ENCODE measurements at regions not wholly inside any gene's neighbourhood (a gene's known extent, or its start where the extent isn't known, plus 50 kb on each side); places are given as distances from the start of the nearest gene placed in this dataset.

GRCh38 chr4:64156253-64156652 is 253.0 kb downstream of the TECRL start:
- POLR2A ChIA-PET = no interaction called here
- H3K9me3 ChIP-seq = no peaks in the 10 kb centered on the region

GRCh38 chr4:64146030-64146429 is 263.2 kb downstream of the TECRL start:
- no peak for DNase-seq
- POLR2A ChIA-PET = no interaction called here
- TF ChIP-seq USF2 (IDR thresholded peaks at IDR 0.05; ENCODE audit: borderline replicate concordance, low read depth, low read length) = no peak
- no peak for TF ChIP-seq RAD21 (IDR thresholded peaks at IDR 0.05; ENCODE audit: low read length)
- no peak for TF ChIP-seq REST (IDR thresholded peaks at IDR 0.05; ENCODE audit: low read depth, low read length)
- no peak for TF ChIP-seq GABPA (IDR thresholded peaks at IDR 0.05; ENCODE audit: low read depth)
- no peak for TF ChIP-seq TEAD4 (IDR thresholded peaks at IDR 0.05; ENCODE audit: borderline replicate concordance, insufficient read depth)
- no peak for TF ChIP-seq ELF1 (IDR thresholded peaks at IDR 0.05)
- no peak for TF ChIP-seq CTCF (IDR thresholded peaks at IDR 0.05)
- no peak for TF ChIP-seq ZBTB33 (IDR thresholded peaks at IDR 0.05; ENCODE audit: borderline replicate concordance, low read depth)
- TF ChIP-seq YY1 (IDR thresholded peaks at IDR 0.05; ENCODE audit: low read depth) = no peak
- TF ChIP-seq TCF12 (IDR thresholded peaks at IDR 0.05) = no peak

More at GRCh38 chr4:64156253-64156652, 253.0 kb downstream of the TECRL start:
- H3K27ac ChIP-seq (ENCODE audit: low read depth in 2 of 2, low read length in 1 of 2) = no peak overlapping the region
- no peak overlapping the region for H2AFZ ChIP-seq (ENCODE audit: low read depth)
- no peaks in the 10 kb centered on the region for H3K27me3 ChIP-seq (ENCODE audit: insufficient read depth)
- H3K9me2 ChIP-seq = no peaks in the 10 kb centered on the region
- H3K9ac ChIP-seq = no peak overlapping the region
- no peak for DNase-seq
- H3K79me2 ChIP-seq (ENCODE audit: insufficient read depth) = no peaks in the 10 kb centered on the region
- no peaks in the 10 kb centered on the region for H4K20me1 ChIP-seq (ENCODE audit: insufficient read depth)
- no peak for TF ChIP-seq MEF2A (IDR thresholded peaks at IDR 0.05; ENCODE audit: borderline replicate concordance, low read depth)
- no peak for TF ChIP-seq RAD21 (IDR thresholded peaks at IDR 0.05; ENCODE audit: low read length)
- no peak for TF ChIP-seq CTCF (IDR thresholded peaks at IDR 0.05)
- TF ChIP-seq YY1 (IDR thresholded peaks at IDR 0.05; ENCODE audit: low read depth) = no peak
- no peak for TF ChIP-seq RXRA (IDR thresholded peaks at IDR 0.05; ENCODE audit: borderline replicate concordance, low read depth)
- TF ChIP-seq SIN3A (IDR thresholded peaks at IDR 0.05; ENCODE audit: borderline replicate concordance, low read depth, low read length) = no peak
- no peaks in the 10 kb centered on the region for H3K4me1 ChIP-seq (ENCODE audit: control insufficient read depth in 1 of 2, insufficient read depth in 2 of 2, low read depth in 1 of 2, low read length in 1 of 2)
- H3K36me3 ChIP-seq (replicated peaks in 1 of 2; ENCODE audit: control insufficient read depth in 1 of 2, insufficient read depth in 2 of 2, low read length in 1 of 2) = no peaks in the 10 kb centered on the region
- H3F3A ChIP-seq (replicated peaks; ENCODE audit: insufficient read depth) = no peaks in the 10 kb centered on the region
- H3K4me3 ChIP-seq (ENCODE audit: low read depth in 2 of 2, low read length in 1 of 2) = no peak overlapping the region
- H3K4me2 ChIP-seq = no peak overlapping the region
- CTCF ChIA-PET = interaction anchor here (2.6 kb wide), 1 partner anchor 383 kb away, joined by 35 read pairs; no protein-coding TSS in a partner anchor

More at GRCh38 chr4:64146030-64146429, 263.2 kb downstream of the TECRL start:
- Histone ChIP-seq H3K9ac (no peak overlapping the region), H3K9me2 (no peaks in the 10 kb centered on the region), H3K36me3 (replicated peaks in 1 of 2; ENCODE audit: control insufficient read depth in 1 of 2, insufficient read depth in 2 of 2, low read length in 1 of 2) (no peaks in the 10 kb centered on the region), H2AFZ (ENCODE audit: low read depth) (no peak overlapping the region), H3K4me3 (ENCODE audit: low read depth in 2 of 2, low read length in 1 of 2) (no peak overlapping the region), H4K20me1 (ENCODE audit: insufficient read depth) (no peaks in the 10 kb centered on the region), H3F3A (replicated peaks; ENCODE audit: insufficient read depth) (no peaks in the 10 kb centered on the region), H3K27ac (ENCODE audit: low read depth in 2 of 2, low read length in 1 of 2) (no peak overlapping the region), H3K79me2 (ENCODE audit: insufficient read depth) (no peaks in the 10 kb centered on the region), H3K9me3 (no peaks in the 10 kb centered on the region), H3K4me2 (no peak overlapping the region), H3K27me3 (ENCODE audit: insufficient read depth) (no peaks in the 10 kb centered on the region), H3K4me1 (ENCODE audit: control insufficient read depth in 1 of 2, insufficient read depth in 2 of 2, low read depth in 1 of 2, low read length in 1 of 2) (no peaks in the 10 kb centered on the region)
- WGBS (ENCODE audit: low lambda C conversion rate) = 8% methylated on average over 3 of the region's 3 CpGs
- CTCF ChIA-PET = interaction anchor here (0.9 kb wide), 1 partner anchor 12 kb away, joined by 3 read pairs; no protein-coding TSS in a partner anchor
